ENCODE measurements at regions not wholly inside any gene's neighbourhood (a gene's known extent, or its start where the extent isn't known, plus 50 kb on each side); places are given as distances from the start of the nearest gene placed in this dataset.

DNA sequence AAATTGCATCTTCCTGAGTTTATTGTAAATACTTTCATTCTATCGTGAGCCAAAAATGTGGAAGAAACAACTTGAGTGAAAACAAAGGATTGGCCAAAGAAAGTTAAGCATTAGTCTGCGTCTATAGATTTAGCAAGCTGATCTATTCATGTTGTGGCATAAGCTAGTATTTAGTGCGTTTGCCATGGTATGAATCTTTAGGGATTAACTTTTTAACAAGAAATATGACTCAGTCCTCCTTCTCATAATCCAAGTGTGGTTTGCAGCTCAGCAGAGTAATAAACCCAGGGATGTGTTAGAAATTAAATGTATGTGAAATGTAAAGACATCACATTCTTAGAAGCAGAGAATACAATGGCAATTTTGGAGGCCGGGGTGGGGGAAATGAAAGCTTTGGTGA is 1110.9 kb downstream of the NLGN4X start:
- Histone ChIP-seq H3K4me1 (ENCODE audit: low read depth) (no peaks in the 10 kb centered on the region), H3K9me3 (no peaks in the 10 kb centered on the region), H3K36me3 (ENCODE audit: low read depth) (no peaks in the 10 kb centered on the region), H3K4me3 (no peak overlapping the region)
- DNase-seq (no peak), ATAC-seq (no peak)
- intact Hi-C loops (cut with DNase I, micrococcal nuclease), result no loop called here
- TF ChIP-seq, protein P1, sequence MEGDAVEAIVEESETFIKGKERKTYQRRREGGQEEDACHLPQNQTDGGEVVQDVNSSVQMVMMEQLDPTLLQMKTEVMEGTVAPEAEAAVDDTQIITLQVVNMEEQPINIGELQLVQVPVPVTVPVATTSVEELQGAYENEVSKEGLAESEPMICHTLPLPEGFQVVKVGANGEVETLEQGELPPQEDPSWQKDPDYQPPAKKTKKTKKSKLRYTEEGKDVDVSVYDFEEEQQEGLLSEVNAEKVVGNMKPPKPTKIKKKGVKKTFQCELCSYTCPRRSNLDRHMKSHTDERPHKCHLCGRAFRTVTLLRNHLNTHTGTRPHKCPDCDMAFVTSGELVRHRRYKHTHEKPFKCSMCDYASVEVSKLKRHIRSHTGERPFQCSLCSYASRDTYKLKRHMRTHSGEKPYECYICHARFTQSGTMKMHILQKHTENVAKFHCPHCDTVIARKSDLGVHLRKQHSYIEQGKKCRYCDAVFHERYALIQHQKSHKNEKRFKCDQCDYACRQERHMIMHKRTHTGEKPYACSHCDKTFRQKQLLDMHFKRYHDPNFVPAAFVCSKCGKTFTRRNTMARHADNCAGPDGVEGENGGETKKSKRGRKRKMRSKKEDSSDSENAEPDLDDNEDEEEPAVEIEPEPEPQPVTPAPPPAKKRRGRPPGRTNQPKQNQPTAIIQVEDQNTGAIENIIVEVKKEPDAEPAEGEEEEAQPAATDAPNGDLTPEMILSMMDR (IDR thresholded peaks at IDR 0.05), result no peak

DNA sequence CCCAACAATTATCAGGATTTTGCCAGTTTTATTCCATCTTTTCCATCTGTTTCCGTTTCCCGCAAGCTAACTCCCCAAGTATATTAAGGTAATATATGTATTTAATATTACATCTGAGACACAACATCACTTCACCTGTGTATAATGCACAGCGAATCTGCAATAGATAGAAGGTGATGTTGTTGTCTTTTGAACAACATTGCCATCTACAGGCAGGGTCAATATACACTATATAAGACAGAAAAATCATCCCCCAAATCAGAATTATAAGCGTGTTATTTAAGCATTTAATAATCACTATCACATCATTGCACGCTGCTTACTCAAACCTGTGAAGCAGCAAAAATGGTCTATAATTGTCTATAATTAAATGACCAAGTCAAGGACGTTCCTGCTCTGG is 1115.5 kb downstream of the NLGN4X start:
- no peaks in the 10 kb centered on the region for H3K9me3 ChIP-seq
- TF ChIP-seq, protein P1 (IDR thresholded peaks at IDR 0.05), result no peak
- intact Hi-C loops (cut with DNase I, micrococcal nuclease), result no loop called here
- ATAC-seq (no peak), DNase-seq (no peak)
- no peak overlapping the region for H3K4me3 ChIP-seq
- no peaks in the 10 kb centered on the region for H3K36me3 ChIP-seq (ENCODE audit: low read depth)
- H3K4me1 ChIP-seq (ENCODE audit: low read depth), result no peaks in the 10 kb centered on the region

DNA sequence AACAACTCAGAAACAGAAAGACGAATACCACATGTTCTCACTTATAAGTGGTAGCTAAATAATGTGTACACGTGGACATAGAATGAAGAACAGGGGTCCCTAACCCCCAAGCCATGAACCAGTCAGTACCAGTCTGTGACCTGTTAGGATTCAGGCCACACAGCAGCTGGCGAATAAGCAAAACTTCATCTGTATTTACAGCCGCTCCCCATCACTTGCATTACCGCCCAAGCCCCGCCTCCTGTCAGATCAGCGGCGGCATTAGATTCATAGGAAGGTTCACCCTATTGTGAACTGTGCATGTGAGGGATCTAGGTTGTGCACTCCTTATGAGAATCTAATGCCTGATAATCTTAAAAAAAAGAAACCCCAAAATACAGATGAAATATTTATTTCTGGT is 1128.7 kb downstream of the NLGN4X start:
- TF ChIP-seq, protein P1 (IDR thresholded peaks at IDR 0.05), result no peak
- no peak overlapping the region for H3K4me3 ChIP-seq
- no peaks in the 10 kb centered on the region for H3K4me1 ChIP-seq (ENCODE audit: low read depth)
- H3K36me3 ChIP-seq (ENCODE audit: low read depth), result no peaks in the 10 kb centered on the region
- ATAC-seq (no peak), DNase-seq (no peak)
- intact Hi-C loops (cut with DNase I, micrococcal nuclease), result no loop called here
- no peaks in the 10 kb centered on the region for H3K9me3 ChIP-seq

DNA sequence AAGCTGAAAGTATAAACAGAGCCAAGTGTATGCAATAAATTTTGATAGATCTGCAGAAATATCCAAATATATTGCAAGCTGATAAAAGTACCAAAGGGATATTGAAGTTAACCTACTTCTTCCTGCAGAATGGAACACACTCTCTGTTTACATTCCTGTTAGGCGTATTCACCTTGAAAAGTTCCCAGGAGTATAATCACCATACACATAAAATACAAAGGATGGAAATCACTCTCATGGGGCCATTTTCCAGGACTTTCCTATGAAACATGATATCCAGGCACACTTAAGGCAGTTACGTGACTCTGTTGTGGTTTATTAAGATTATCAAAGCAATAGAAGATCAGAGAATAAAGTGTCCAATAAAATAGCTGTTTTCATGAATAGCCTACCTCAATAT is 1142.3 kb downstream of the NLGN4X start:
- intact Hi-C loops (cut with DNase I, micrococcal nuclease), result no loop called here
- Histone ChIP-seq H3K36me3 (ENCODE audit: low read depth) (no peaks in the 10 kb centered on the region), H3K4me1 (ENCODE audit: low read depth) (no peaks in the 10 kb centered on the region), H3K9me3 (no peaks in the 10 kb centered on the region), H3K4me3 (no peak overlapping the region)
- DNase-seq (no peak), ATAC-seq (no peak)
- TF ChIP-seq, protein P1 (IDR thresholded peaks at IDR 0.05), result no peak

GRCh38 chrX:5084279-5084678 is 1144.4 kb downstream of the NLGN4X start:
- TF ChIP-seq, protein P1 (IDR thresholded peaks at IDR 0.05), result no peak
- no peak for DNase-seq
- H3K9me3 ChIP-seq, result no peaks in the 10 kb centered on the region
- H3K36me3 ChIP-seq (ENCODE audit: low read depth), result no peaks in the 10 kb centered on the region
- no peak for ATAC-seq
- intact Hi-C loops (cut with DNase I, micrococcal nuclease), result no loop called here
- no peak overlapping the region for H3K4me3 ChIP-seq
- H3K4me1 ChIP-seq (ENCODE audit: low read depth), result no peaks in the 10 kb centered on the region

- H3K9me3 ChIP-seq, result peaks cover 2% of the 10 kb centered on the region
- no peak for DNase-seq
Measured at GRCh38 chrX:5082705-5083104, 1146.0 kb downstream of the NLGN4X start.

More at GRCh38 chrX:5082705-5083104, 1146.0 kb downstream of the NLGN4X start:
- no peaks in the 10 kb centered on the region for H3K4me1 ChIP-seq (ENCODE audit: low read depth)
- H3K4me3 ChIP-seq, result no peak overlapping the region
- no peaks in the 10 kb centered on the region for H3K36me3 ChIP-seq (ENCODE audit: low read depth)
- intact Hi-C loops (cut with DNase I, micrococcal nuclease), result no loop called here
- TF ChIP-seq, protein P1 (IDR thresholded peaks at IDR 0.05), result no peak
- ATAC-seq, result no peak

Data from mucosa of descending colon (tissue), 3 donors.